DND-41 (cell line): ENCODE measurements at regions not wholly inside any gene's neighbourhood (a gene's known extent, or its start where the extent isn't known, plus 50 kb on each side); places are given as distances from the start of the nearest gene placed in this dataset.

Experiments used
- CTCF ChIP-seq: IDR thresholded peaks from 2 replicates; pipeline ENCODE4 v1.5.1; 2012; ENCODE audit warnings: borderline replicate concordance, low read length, moderate library complexity, mild to moderate bottlenecking; ENCODE audit not compliant: poor library complexity, severe bottlenecking; ENCODE audit errors: extremely low read depth
- EZH2 ChIP-seq: IDR thresholded peaks from 3 replicates; pipeline ENCODE4 v1.6.1; 2012; ENCODE audit warnings: borderline replicate concordance, low read depth, mild to moderate bottlenecking, moderate library complexity, low read length, inconsistent platforms; ENCODE audit not compliant: severe bottlenecking

- TF ChIP-seq CTCF (no peak), EZH2 (no peak)
Measured at GRCh38 chr20:40894237-40894630, 134.4 kb upstream of the TOP1 start.
